Spleen (tissue), 11 donors: ENCODE measurements at regions not wholly inside any gene's neighbourhood (a gene's known extent, or its start where the extent isn't known, plus 50 kb on each side); places are given as distances from the start of the nearest gene placed in this dataset.

Experiments used
- DNase-seq: peaks from one replicate; pipeline ENCODE4 v3.0.0-alpha.2; 2020
- H3K27ac ChIP-seq, 8 donors: fragments of 200-600 bp; sonication (generic) in 7 of 8; 1 replicate in 4 of 8; 2 replicates in 4 of 8; pipeline versions ENCODE4 v1.5.0 to v1.8.0; 2016 to 2021; ENCODE audit warnings: inconsistent platforms in 4 of 8, mild to moderate bottlenecking in 4 of 8, moderate library complexity in 1 of 8
- H3K27me3 ChIP-seq, 7 donors: fragments of 200-600 bp; sonication (generic) in 6 of 7; replicated peaks in 1 of 7; 1 replicate in 4 of 7; 2 replicates in 3 of 7; pipeline versions ENCODE4 v1.5.0 to v1.8.0; 2016 to 2021; ENCODE audit warnings: inconsistent platforms in 3 of 7, mild to moderate bottlenecking in 1 of 7
- H3K36me3 ChIP-seq, 6 donors: fragments of 200-600 bp; sonication (generic) in 5 of 6; 1 replicate in 4 of 6; 2 replicates in 2 of 6; pipeline versions ENCODE4 v1.5.0 to v1.8.0; 2016 to 2021; ENCODE audit warnings: inconsistent platforms in 2 of 6
- H3K4me1 ChIP-seq, 6 donors: fragments of 200-600 bp; sonication (generic) in 5 of 6; 1 replicate in 3 of 6; 2 replicates in 3 of 6; pipeline versions ENCODE4 v1.5.0 to v1.8.0; 2016 to 2021; ENCODE audit warnings: inconsistent platforms in 3 of 6
- H3K4me3 ChIP-seq, 8 donors: fragments of 200-600 bp; sonication (generic) in 7 of 8; 1 replicate in 4 of 8; 2 replicates in 4 of 8; pipeline versions ENCODE4 v1.5.0 to v1.8.0; 2016 to 2021; ENCODE audit warnings: inconsistent platforms in 4 of 8, mild to moderate bottlenecking in 4 of 8, moderate library complexity in 2 of 8
- H3K9me3 ChIP-seq, 8 donors: fragments of 200-600 bp; sonication (generic) in 7 of 8; 1 replicate in 4 of 8; 2 replicates in 4 of 8; pipeline versions ENCODE4 v1.5.0 to v1.8.0; 2016 to 2021; ENCODE audit warnings: inconsistent platforms in 4 of 8
- POLR2A ChIP-seq, 3 donors: fragments of 450-650 bp; IDR thresholded peaks; one replicate each; pipeline ENCODE4 v1.5.1; 2017; ENCODE audit warnings: antibody characterized with exemption in 3 of 3, mild to moderate bottlenecking in 1 of 3
- POLR2AphosphoS5 ChIP-seq, 3 donors: sonication (generic); formaldehyde crosslinking; IDR thresholded peaks; one replicate each; pipeline ENCODE4 v1.5.1; 2017; ENCODE audit warnings: antibody characterized with exemption in 3 of 3
- WGBS, 5 donors: extraction: QIAGEN DNeasy Blood & Tissue Kit in 3 of 5; methylation state at CpG; one replicate each; pipeline versions ENCODE4 v1.1.5 to v1.1.7; 2013 to 2018; 5-methylcytosine and 5-hydroxymethylcytosine counted together
- intact Hi-C: fragments of 100-400 bp; cut with DNase I; formaldehyde crosslinking; loops from one replicate; pipeline ENCODE4 v1.15.0; 2023; ENCODE audit warnings: low total_unique reads
- TF ChIP-seq, protein P1 (sequence below), 11 experiments: fragments of 200-600 bp in 7 of 11; fragments of 450-650 bp in 4 of 11; sonication (generic) in 4 of 11; IDR thresholded peaks in 8 of 11; conservative IDR thresholded peaks in 3 of 11; 1 replicate in 7 of 11; 2 replicates in 4 of 11; pipeline versions ENCODE4 v1.4.0 to v1.8.0; 2016 to 2021; ENCODE audit warnings: antibody characterized with exemption in 11 of 11, inconsistent platforms in 4 of 11, mild to moderate bottlenecking in 1 of 11
- donor health status: healthy with polysubstance abuse.
- donor health status: DM: no; HTN: no; CAD: no; lungs with moderate emphysema.
- donor health status: DM: no; HTN: no; CAD: no.
- donor health status: Bipolar disorder and iron deficiency.
- donor health status: healthy.
- donor health status: DM: no; HTN: no; CAD: no.
- donor health status: DM: yes; HTN: yes; CAD: no.

GRCh38 chr16:85237817-85238216 lies 125.5 kb upstream of the CIBAR2 start:
- Histone ChIP-seq H3K27me3 (peaks cover 0 to 46% (median 18%) of the 10 kb centered on the region in 7 donors), H3K36me3 (no peaks in the 10 kb centered on the region), H3K4me1 (peaks cover 0 to 68% (median 37%) of the 10 kb centered on the region in 6 donors), H3K27ac (peak overlapping the region in 1 of 8 donors; percentile 16), H3K4me3 (no peak overlapping the region), H3K9me3 (no peaks in the 10 kb centered on the region)
- no peak for DNase-seq
- 61 to 87% (median 78%) methylated on average over 5 to 6 of the region's 6 CpGs for WGBS, 5 donors
- no peak for TF ChIP-seq POLR2A (IDR thresholded peaks at IDR 0.05)
- TF ChIP-seq, protein P1, sequence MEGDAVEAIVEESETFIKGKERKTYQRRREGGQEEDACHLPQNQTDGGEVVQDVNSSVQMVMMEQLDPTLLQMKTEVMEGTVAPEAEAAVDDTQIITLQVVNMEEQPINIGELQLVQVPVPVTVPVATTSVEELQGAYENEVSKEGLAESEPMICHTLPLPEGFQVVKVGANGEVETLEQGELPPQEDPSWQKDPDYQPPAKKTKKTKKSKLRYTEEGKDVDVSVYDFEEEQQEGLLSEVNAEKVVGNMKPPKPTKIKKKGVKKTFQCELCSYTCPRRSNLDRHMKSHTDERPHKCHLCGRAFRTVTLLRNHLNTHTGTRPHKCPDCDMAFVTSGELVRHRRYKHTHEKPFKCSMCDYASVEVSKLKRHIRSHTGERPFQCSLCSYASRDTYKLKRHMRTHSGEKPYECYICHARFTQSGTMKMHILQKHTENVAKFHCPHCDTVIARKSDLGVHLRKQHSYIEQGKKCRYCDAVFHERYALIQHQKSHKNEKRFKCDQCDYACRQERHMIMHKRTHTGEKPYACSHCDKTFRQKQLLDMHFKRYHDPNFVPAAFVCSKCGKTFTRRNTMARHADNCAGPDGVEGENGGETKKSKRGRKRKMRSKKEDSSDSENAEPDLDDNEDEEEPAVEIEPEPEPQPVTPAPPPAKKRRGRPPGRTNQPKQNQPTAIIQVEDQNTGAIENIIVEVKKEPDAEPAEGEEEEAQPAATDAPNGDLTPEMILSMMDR (IDR thresholded peaks at IDR 0.05 in 8 of 11, conservative IDR thresholded peaks at IDR 0.05 in 3 of 11), result no peak
- no peak for TF ChIP-seq POLR2AphosphoS5 (IDR thresholded peaks at IDR 0.05)
- intact Hi-C loops, result no loop called here

DNA sequence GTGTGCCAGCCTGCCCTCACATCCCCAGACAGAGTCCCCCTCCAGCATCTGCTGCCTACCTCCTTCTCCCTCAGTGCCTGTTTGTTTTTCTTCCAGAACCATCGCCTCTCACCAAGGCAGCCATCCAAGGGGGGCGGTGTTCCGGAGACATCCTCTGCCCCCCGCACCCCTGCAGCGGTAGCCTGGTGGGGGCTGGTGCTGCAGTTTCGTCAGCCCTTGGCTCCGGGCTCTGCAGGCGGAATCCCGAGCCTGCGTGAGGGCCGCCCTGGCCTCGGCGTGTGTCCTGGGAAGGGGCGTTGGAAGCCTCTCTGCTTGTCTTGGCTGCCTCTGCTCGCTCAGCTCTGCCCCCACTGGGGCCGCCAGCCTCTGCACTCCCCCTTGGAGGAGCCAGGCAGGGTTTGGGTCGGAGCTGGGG lies 126.0 kb upstream of the CIBAR2 start:
- 50 to 84% (median 52%) methylated on average over 15 to 17 of the region's 17 CpGs for WGBS, 5 donors
- no peak for DNase-seq
- Histone ChIP-seq H3K27ac (peak overlapping the region in 1 of 8 donors; percentile 16), H3K4me3 (no peak overlapping the region), H3K36me3 (no peaks in the 10 kb centered on the region), H3K27me3 (peaks cover 0 to 46% (median 18%) of the 10 kb centered on the region in 7 donors), H3K9me3 (no peaks in the 10 kb centered on the region), H3K4me1 (peaks cover 0 to 68% (median 37%) of the 10 kb centered on the region in 6 donors)
- TF ChIP-seq POLR2AphosphoS5 (IDR thresholded peaks at IDR 0.05), result peak in 2 of 3 donors; percentile 38 to 67
- TF ChIP-seq, protein P1 (IDR thresholded peaks at IDR 0.05 in 8 of 11, conservative IDR thresholded peaks at IDR 0.05 in 3 of 11), result peak in 1 of 11 experiments; percentile 21
- TF ChIP-seq POLR2A (IDR thresholded peaks at IDR 0.05), result no peak
- intact Hi-C loops, result no loop called here

GRCh38 chr16:85239239-85239638 lies 127.0 kb upstream of the CIBAR2 start:
- Histone ChIP-seq H3K27ac (no peak overlapping the region), H3K36me3 (no peaks in the 10 kb centered on the region), H3K4me1 (peaks cover 0 to 65% (median 34%) of the 10 kb centered on the region in 6 donors), H3K4me3 (no peak overlapping the region), H3K9me3 (no peaks in the 10 kb centered on the region), H3K27me3 (peaks cover 0 to 46% (median 18%) of the 10 kb centered on the region in 7 donors)
- intact Hi-C loops, result no loop called here
- 76 to 90% (median 82%) methylated on average over 5 of the region's 5 CpGs for WGBS, 5 donors
- no peak for DNase-seq
- TF ChIP-seq POLR2AphosphoS5 (IDR thresholded peaks at IDR 0.05) (no peak), POLR2A (IDR thresholded peaks at IDR 0.05) (no peak)
- TF ChIP-seq, protein P1 (IDR thresholded peaks at IDR 0.05 in 8 of 11, conservative IDR thresholded peaks at IDR 0.05 in 3 of 11), result no peak

DNA sequence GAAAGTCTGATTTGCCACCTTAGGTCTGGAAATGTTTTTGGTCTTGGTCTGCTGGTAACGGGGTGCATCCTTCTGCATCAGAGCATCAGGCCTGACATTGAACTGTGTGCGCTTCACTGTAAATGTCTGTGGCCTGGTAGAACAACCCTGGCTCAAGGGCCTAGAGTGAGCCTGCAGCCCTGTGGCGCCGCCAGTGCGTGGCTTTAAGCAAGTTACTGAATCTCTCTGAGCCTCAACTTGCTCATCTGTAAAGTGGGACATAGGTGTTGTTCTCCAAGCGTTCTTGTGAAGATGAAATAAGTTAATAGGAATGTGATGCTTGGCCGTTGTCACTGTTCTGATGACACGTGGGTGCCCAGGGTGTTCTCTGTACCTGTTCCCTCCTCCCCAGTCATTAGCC lies 127.6 kb upstream of the CIBAR2 start:
- no peak for TF ChIP-seq POLR2AphosphoS5 (IDR thresholded peaks at IDR 0.05)
- peaks cover 0 to 40% (median 14%) of the 10 kb centered on the region in 7 donors for H3K27me3 ChIP-seq
- peaks cover 0 to 58% (median 28%) of the 10 kb centered on the region in 6 donors for H3K4me1 ChIP-seq
- H3K27ac ChIP-seq, result no peak overlapping the region
- no peaks in the 10 kb centered on the region for H3K36me3 ChIP-seq
- 84 to 96% (median 89%) methylated on average over 7 to 8 of the region's 8 CpGs for WGBS, 5 donors
- intact Hi-C loops, result no loop called here
- H3K9me3 ChIP-seq, result no peaks in the 10 kb centered on the region
- H3K4me3 ChIP-seq, result no peak overlapping the region
- no peak for DNase-seq
